B cell (primary cell): ENCODE measurements at regions not wholly inside any gene's neighbourhood (a gene's known extent, or its start where the extent isn't known, plus 50 kb on each side); places are given as distances from the start of the nearest gene placed in this dataset.

Experiments
- ATAC-seq: fragments of 200-7000 bp; cut with Tn5 transposase; one replicate; pipeline ENCODE4 v1.10.0; 2021; ENCODE audit warnings: low read depth, mild to moderate bottlenecking, moderate number of reproducible peaks, moderate library complexity
- CTCF ChIA-PET: fragments of 350-600 bp; sonication (Branson Sonifier 250); formaldehyde crosslinking; loops from one replicate; lab custom pipeline; 2021; ENCODE audit warnings: antibody characterized with exemption, inconsistent platforms; lab: Charles Lee
- POLR2A ChIA-PET: fragments of 350-600 bp; sonication (Branson Sonifier 250); formaldehyde crosslinking; loops from one replicate; lab custom pipeline; 2021; ENCODE audit warnings: antibody characterized with exemption; lab: Charles Lee
- DNase-seq: peaks from one replicate; pipeline ENCODE4 v3.0.0; 2013
- H2AFZ ChIP-seq: 2 replicates; pipeline ENCODE4 v1.6.1; 2012; ENCODE audit warnings: mild to moderate bottlenecking, low read depth, low read length; ENCODE audit not compliant: insufficient read depth, poor library complexity, severe bottlenecking
- H3K27ac ChIP-seq, 2 donors: 1 replicate in 1 of 2; 2 replicates in 1 of 2; pipeline ENCODE4 v1.5.1; 2012 to 2013; ENCODE audit warnings: low read length in 2 of 2, mild to moderate bottlenecking in 2 of 2, moderate library complexity in 1 of 2
- H3K27me3 ChIP-seq, 4 experiments: fragments of 200-600 bp in 1 of 4; sonication (generic) in 1 of 4; replicated peaks in 1 of 4; 1 replicate in 2 of 4; 2 replicates in 2 of 4; pipeline versions ENCODE4 v1.6.1 to v1.7.0; 2013 to 2016; ENCODE audit warnings: low read length in 3 of 4, mild to moderate bottlenecking in 2 of 4, mixed read lengths in 1 of 4, moderate library complexity in 1 of 4; ENCODE audit not compliant: insufficient read depth in 4 of 4, control insufficient read depth in 3 of 4; ENCODE audit errors: control extremely low read depth in 1 of 4
- H3K36me3 ChIP-seq, 2 experiments: replicated peaks in 1 of 2; 1 replicate in 1 of 2; 2 replicates in 1 of 2; pipeline versions ENCODE4 v1.6.1 to v1.7.1; 2013; ENCODE audit warnings: low read length in 1 of 2; ENCODE audit not compliant: insufficient read depth in 2 of 2, control insufficient read depth in 1 of 2; ENCODE audit errors: control extremely low read depth in 1 of 2, extremely low read depth in 1 of 2
- H3K4me1 ChIP-seq, 2 donors: fragments of 200-600 bp in 1 of 2; sonication (generic) in 1 of 2; 1 replicate in 1 of 2; 2 replicates in 1 of 2; pipeline versions ENCODE4 v1.5.1 to v1.6.1; 2013 to 2017; ENCODE audit warnings: low read length in 2 of 2; ENCODE audit not compliant: control insufficient read depth in 2 of 2, insufficient read depth in 2 of 2
- H3K4me2 ChIP-seq: replicated peaks from 2 replicates; pipeline ENCODE3; 2012; ENCODE audit warnings: mild to moderate bottlenecking, low read depth, low read length; ENCODE audit not compliant: poor library complexity, severe bottlenecking
- H3K4me3 ChIP-seq, 5 experiments: fragments of 200-600 bp in 1 of 5; sonication (generic) in 1 of 5; 1 replicate in 3 of 5; 2 replicates in 2 of 5; pipeline versions ENCODE4 v1.5.1 to v1.7.0; 2011 to 2016; ENCODE audit warnings: low read length in 4 of 5, mild to moderate bottlenecking in 4 of 5, low read depth in 2 of 5, control low read depth in 1 of 5, moderate library complexity in 1 of 5; ENCODE audit not compliant: insufficient read depth in 1 of 5; ENCODE audit errors: control extremely low read depth in 1 of 5, extremely low read depth in 1 of 5
- H3K79me2 ChIP-seq: fragments of 200-600 bp; sonication (generic); one replicate; pipeline ENCODE4 v1.6.0; 2016; ENCODE audit warnings: low read length; ENCODE audit not compliant: control insufficient read depth, insufficient read depth
- H3K9ac ChIP-seq: fragments of 200-600 bp; sonication (generic); 2 replicates; pipeline ENCODE4 v1.6.1; 2017; ENCODE audit warnings: mild to moderate bottlenecking, low read length, moderate library complexity
- H3K9me3 ChIP-seq, 3 donors: one replicate each; pipeline versions ENCODE4 v1.6.1 to v1.7.1; 2013; ENCODE audit warnings: low read length in 2 of 3; ENCODE audit not compliant: control insufficient read depth in 2 of 3, insufficient read depth in 1 of 3; ENCODE audit errors: control extremely low read depth in 1 of 3
- H4K20me1 ChIP-seq: 2 replicates; pipeline ENCODE4 v1.6.0; 2012; ENCODE audit warnings: mild to moderate bottlenecking, low read length; ENCODE audit not compliant: insufficient read depth, control insufficient read depth, poor library complexity, severe bottlenecking
- H3K27ac Mint-ChIP-seq: one replicate; pipeline ENCODE4 v1.8.0; 2021; ENCODE audit warnings: mixed read lengths
- H3K27me3 Mint-ChIP-seq: one replicate; pipeline ENCODE4 v1.8.0; 2021; ENCODE audit warnings: mixed read lengths
- H3K4me1 Mint-ChIP-seq: one replicate; pipeline ENCODE4 v1.8.0; 2021; ENCODE audit warnings: mixed read lengths
- H3K4me3 Mint-ChIP-seq: one replicate; pipeline ENCODE4 v1.8.0; 2021; ENCODE audit warnings: mixed read lengths
- H3K9me3 Mint-ChIP-seq: one replicate; pipeline ENCODE4 v1.8.0; 2022; ENCODE audit warnings: mixed read lengths; ENCODE audit not compliant: insufficient read depth
- EZH2 ChIP-seq: IDR thresholded peaks from 2 replicates; pipeline ENCODE4 v1.6.1; 2012; ENCODE audit warnings: borderline replicate concordance, low read depth, mild to moderate bottlenecking, moderate library complexity, low read length; ENCODE audit not compliant: insufficient read depth, poor library complexity, severe bottlenecking
- WGBS: methylation state at CpG from one replicate; pipeline ENCODE4 v1.1.5; 2013; ENCODE audit warnings: missing lambda C conversion rate; ENCODE audit not compliant: insufficient coverage; 5-methylcytosine and 5-hydroxymethylcytosine counted together
- intact Hi-C: fragments of 100-400 bp; cut with micrococcal nuclease; formaldehyde crosslinking; loops from one replicate; pipeline ENCODE4 v1.10.0; 2022
- TF ChIP-seq, protein P1 (sequence below): fragments of 200-600 bp; IDR thresholded peaks from one replicate; pipeline ENCODE4 v1.8.0; 2022; ENCODE audit warnings: antibody characterized with exemption, mild to moderate bottlenecking

DNA sequence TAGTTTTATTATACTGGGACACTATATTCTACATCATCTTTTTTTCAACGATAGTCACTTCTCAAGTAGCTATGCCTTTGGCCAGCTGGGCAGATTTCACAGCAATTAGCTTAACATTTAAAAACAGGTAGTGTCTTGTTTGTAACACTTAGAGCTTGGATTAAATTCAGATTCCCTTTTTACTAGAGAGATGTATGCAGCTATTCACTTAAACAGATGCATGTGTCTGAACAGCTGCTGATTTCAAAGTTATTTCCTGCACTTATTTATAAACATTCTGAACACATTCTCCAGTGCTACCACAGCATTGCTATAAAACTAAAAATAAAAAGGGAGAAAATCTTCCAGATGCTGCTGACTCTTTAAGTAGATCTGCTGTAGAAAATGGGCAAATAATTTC lies 637.2 kb downstream of the POM121L12 start:
- no peak for ATAC-seq
- no peaks in the 10 kb centered on the region for H3K4me1 Mint-ChIP-seq
- TF ChIP-seq EZH2, result no peak
- TF ChIP-seq, protein P1, sequence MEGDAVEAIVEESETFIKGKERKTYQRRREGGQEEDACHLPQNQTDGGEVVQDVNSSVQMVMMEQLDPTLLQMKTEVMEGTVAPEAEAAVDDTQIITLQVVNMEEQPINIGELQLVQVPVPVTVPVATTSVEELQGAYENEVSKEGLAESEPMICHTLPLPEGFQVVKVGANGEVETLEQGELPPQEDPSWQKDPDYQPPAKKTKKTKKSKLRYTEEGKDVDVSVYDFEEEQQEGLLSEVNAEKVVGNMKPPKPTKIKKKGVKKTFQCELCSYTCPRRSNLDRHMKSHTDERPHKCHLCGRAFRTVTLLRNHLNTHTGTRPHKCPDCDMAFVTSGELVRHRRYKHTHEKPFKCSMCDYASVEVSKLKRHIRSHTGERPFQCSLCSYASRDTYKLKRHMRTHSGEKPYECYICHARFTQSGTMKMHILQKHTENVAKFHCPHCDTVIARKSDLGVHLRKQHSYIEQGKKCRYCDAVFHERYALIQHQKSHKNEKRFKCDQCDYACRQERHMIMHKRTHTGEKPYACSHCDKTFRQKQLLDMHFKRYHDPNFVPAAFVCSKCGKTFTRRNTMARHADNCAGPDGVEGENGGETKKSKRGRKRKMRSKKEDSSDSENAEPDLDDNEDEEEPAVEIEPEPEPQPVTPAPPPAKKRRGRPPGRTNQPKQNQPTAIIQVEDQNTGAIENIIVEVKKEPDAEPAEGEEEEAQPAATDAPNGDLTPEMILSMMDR, result no peak
- Histone ChIP-seq H3K9me3 (peaks cover 0 to 8% (median 0%) of the 10 kb centered on the region in 3 donors), H3K4me1 (no peaks in the 10 kb centered on the region), H2AFZ (no peak overlapping the region), H4K20me1 (no peaks in the 10 kb centered on the region), H3K4me2 (no peak overlapping the region), H3K4me3 (no peak overlapping the region), H3K27me3 (no peaks in the 10 kb centered on the region), H3K79me2 (no peaks in the 10 kb centered on the region), H3K9ac (no peak overlapping the region), H3K27ac (no peak overlapping the region), H3K36me3 (no peaks in the 10 kb centered on the region)
- ChIA-PET POLR2A (no interaction called here), CTCF (no interaction called here)
- DNase-seq, result no peak
- intact Hi-C loops, result no loop called here
- H3K27me3 Mint-ChIP-seq, result no peaks in the 10 kb centered on the region
- no CpG with 5 or more reads among the region's 1 CpG for WGBS
- H3K4me3 Mint-ChIP-seq, result no peak overlapping the region
- H3K27ac Mint-ChIP-seq, result no peak overlapping the region
- no peaks in the 10 kb centered on the region for H3K9me3 Mint-ChIP-seq

DNA sequence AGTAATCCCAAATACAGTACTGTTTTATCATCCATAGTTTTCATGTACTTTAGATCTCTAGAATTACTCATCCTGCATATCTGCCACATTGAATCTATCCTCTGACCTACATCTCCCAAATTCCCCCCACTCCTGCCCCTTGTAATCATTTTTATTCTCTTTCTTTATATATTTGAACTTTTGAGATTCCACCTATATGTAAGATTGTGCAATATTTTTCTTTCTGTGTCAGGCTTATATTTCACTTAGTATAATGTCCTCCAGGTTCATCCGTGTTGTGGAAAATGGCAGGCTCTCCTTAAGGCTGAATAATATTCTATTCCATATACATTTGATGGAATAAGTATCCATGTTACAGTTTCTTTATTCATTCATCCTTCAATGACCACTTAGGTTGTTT lies 640.4 kb downstream of the POM121L12 start:
- H3K27me3 Mint-ChIP-seq, result no peaks in the 10 kb centered on the region
- H3K4me1 Mint-ChIP-seq, result no peaks in the 10 kb centered on the region
- no peak overlapping the region for H3K4me3 ChIP-seq
- ChIA-PET CTCF (no interaction called here), POLR2A (no interaction called here)
- no peak overlapping the region for H3K27ac Mint-ChIP-seq
- TF ChIP-seq, protein P1, result no peak
- intact Hi-C loops, result no loop called here
- H3K9me3 ChIP-seq, result peaks cover 0 to 8% (median 0%) of the 10 kb centered on the region in 3 donors
- no peak for ATAC-seq
- no peaks in the 10 kb centered on the region for H4K20me1 ChIP-seq
- no CpG with 5 or more reads among the region's 1 CpG for WGBS
- H3K4me2 ChIP-seq, result no peak overlapping the region
- H3K9ac ChIP-seq, result no peak overlapping the region
- no peaks in the 10 kb centered on the region for H3K36me3 ChIP-seq
- no peak overlapping the region for H3K27ac ChIP-seq
- no peaks in the 10 kb centered on the region for H3K79me2 ChIP-seq
- H3K27me3 ChIP-seq, result no peaks in the 10 kb centered on the region
- no peaks in the 10 kb centered on the region for H3K4me1 ChIP-seq
- peaks cover 7% of the 10 kb centered on the region for H3K9me3 Mint-ChIP-seq
- no peak for DNase-seq
- no peak overlapping the region for H2AFZ ChIP-seq
- no peak overlapping the region for H3K4me3 Mint-ChIP-seq
